ENCODE measurements at regions not wholly inside any gene's neighbourhood (a gene's known extent, or its start where the extent isn't known, plus 50 kb on each side); places are given as distances from the start of the nearest gene placed in this dataset.

DNA sequence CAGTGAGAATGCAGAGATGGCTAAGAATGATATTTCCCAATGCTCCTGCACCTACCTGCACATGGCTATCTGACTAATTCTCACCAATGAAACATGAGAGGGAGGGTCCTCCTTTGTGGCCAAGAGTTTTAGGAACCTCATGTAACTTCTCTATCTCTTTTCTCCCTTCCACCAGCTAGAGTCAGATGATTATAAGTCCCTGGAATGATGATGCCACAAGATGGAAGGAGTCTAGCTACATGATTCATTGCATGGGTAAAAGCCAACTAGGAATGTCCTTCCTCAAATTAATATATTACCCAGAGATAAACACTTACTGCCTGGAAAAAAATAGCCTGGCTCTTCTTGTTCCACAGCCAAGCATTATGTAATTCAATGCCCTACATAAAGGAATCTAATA lies 55.1 kb upstream of the AASS start:
- dilution Hi-C loops (cut with MboI; ENCODE audit: extremely low pct_ligation_motif_present, low sequenced_read_pairs) = no loop called here
- Histone ChIP-seq H2AFZ (ENCODE audit: control insufficient read depth, low read length) (no peak overlapping the region), H3K27me3 (ENCODE audit: control insufficient read depth, extremely low read depth, insufficient read depth, low read length) (no peaks in the 10 kb centered on the region), H3K4me3 (ENCODE audit: control insufficient read depth in 2 of 3, extremely low read depth in 1 of 3, insufficient read depth in 2 of 3, low read depth in 1 of 3, low read length in 3 of 3) (no peak overlapping the region), H3K79me2 (ENCODE audit: control insufficient read depth, insufficient read depth, low read length) (no peaks in the 10 kb centered on the region), H3K4me2 (ENCODE audit: control insufficient read depth, extremely low read depth, insufficient read depth, low read depth, low read length) (no peak overlapping the region), H3K36me3 (ENCODE audit: control insufficient read depth in 2 of 2, extremely low read depth in 1 of 2, insufficient read depth in 2 of 2, low read length in 2 of 2) (no peaks in the 10 kb centered on the region), H3K9ac (ENCODE audit: control insufficient read depth, extremely low read depth, insufficient read depth, low read length) (no peak overlapping the region), H3K4me1 (ENCODE audit: control insufficient read depth, extremely low read depth, insufficient read depth, low read length) (no peaks in the 10 kb centered on the region), H3K9me3 (ENCODE audit: control insufficient read depth, low read depth, low read length) (no peaks in the 10 kb centered on the region), H3K27ac (ENCODE audit: control insufficient read depth, insufficient read depth, low read length) (no peak overlapping the region), H3K9me1 (ENCODE audit: control insufficient read depth, extremely low read depth, insufficient read depth, low read length) (no peaks in the 10 kb centered on the region), H4K20me1 (ENCODE audit: control insufficient read depth, extremely low read depth, insufficient read depth, low read length) (no peaks in the 10 kb centered on the region)
- DNase-seq (ENCODE audit: low read depth, low spot score) (no peak), FAIRE-seq (no peak)
- TF ChIP-seq, protein P1, sequence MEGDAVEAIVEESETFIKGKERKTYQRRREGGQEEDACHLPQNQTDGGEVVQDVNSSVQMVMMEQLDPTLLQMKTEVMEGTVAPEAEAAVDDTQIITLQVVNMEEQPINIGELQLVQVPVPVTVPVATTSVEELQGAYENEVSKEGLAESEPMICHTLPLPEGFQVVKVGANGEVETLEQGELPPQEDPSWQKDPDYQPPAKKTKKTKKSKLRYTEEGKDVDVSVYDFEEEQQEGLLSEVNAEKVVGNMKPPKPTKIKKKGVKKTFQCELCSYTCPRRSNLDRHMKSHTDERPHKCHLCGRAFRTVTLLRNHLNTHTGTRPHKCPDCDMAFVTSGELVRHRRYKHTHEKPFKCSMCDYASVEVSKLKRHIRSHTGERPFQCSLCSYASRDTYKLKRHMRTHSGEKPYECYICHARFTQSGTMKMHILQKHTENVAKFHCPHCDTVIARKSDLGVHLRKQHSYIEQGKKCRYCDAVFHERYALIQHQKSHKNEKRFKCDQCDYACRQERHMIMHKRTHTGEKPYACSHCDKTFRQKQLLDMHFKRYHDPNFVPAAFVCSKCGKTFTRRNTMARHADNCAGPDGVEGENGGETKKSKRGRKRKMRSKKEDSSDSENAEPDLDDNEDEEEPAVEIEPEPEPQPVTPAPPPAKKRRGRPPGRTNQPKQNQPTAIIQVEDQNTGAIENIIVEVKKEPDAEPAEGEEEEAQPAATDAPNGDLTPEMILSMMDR (optimal IDR thresholded peaks at IDR 0.05 in 1 of 3, IDR thresholded peaks at IDR 0.05 in 1 of 3, conservative IDR thresholded peaks at IDR 0.05 in 1 of 3; ENCODE audit: extremely low read depth in 1 of 3, insufficient read depth in 2 of 3, low read length in 3 of 3) = no peak
- no peak for TF ChIP-seq EZH2 (IDR thresholded peaks at IDR 0.05; ENCODE audit: low read length)

DNA sequence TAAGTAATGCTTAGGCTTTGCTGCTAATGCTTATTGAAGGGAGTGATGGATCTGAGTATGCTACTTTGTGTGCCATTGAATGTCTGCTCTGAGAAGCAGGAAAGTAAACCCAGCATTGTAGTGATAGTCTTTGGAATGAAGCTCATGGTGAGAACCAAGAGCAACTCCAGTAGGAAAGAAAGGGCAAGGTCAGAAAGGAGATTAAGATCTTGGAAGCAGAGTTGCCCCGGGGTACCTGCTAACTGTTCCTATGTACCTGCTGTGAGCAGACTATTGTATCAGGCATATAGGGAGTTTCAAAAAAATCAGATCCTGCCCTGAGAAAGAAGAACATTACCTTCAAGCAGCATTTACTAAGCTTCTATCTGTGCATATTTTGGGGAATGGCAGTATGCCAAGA lies 54.5 kb upstream of the AASS start:
- Histone ChIP-seq H3K9ac (ENCODE audit: control insufficient read depth, extremely low read depth, insufficient read depth, low read length) (no peak overlapping the region), H3K36me3 (ENCODE audit: control insufficient read depth in 2 of 2, extremely low read depth in 1 of 2, insufficient read depth in 2 of 2, low read length in 2 of 2) (no peaks in the 10 kb centered on the region), H3K4me3 (ENCODE audit: control insufficient read depth in 2 of 3, extremely low read depth in 1 of 3, insufficient read depth in 2 of 3, low read depth in 1 of 3, low read length in 3 of 3) (no peak overlapping the region), H3K79me2 (ENCODE audit: control insufficient read depth, insufficient read depth, low read length) (no peaks in the 10 kb centered on the region), H3K9me3 (ENCODE audit: control insufficient read depth, low read depth, low read length) (no peaks in the 10 kb centered on the region), H3K4me2 (ENCODE audit: control insufficient read depth, extremely low read depth, insufficient read depth, low read depth, low read length) (no peak overlapping the region), H3K4me1 (ENCODE audit: control insufficient read depth, extremely low read depth, insufficient read depth, low read length) (no peaks in the 10 kb centered on the region), H3K27ac (ENCODE audit: control insufficient read depth, insufficient read depth, low read length) (no peak overlapping the region), H3K9me1 (ENCODE audit: control insufficient read depth, extremely low read depth, insufficient read depth, low read length) (no peaks in the 10 kb centered on the region), H2AFZ (ENCODE audit: control insufficient read depth, low read length) (no peak overlapping the region), H3K27me3 (ENCODE audit: control insufficient read depth, extremely low read depth, insufficient read depth, low read length) (no peaks in the 10 kb centered on the region), H4K20me1 (ENCODE audit: control insufficient read depth, extremely low read depth, insufficient read depth, low read length) (no peaks in the 10 kb centered on the region)
- FAIRE-seq (no peak), DNase-seq (ENCODE audit: low read depth, low spot score) (no peak)
- no peak for TF ChIP-seq EZH2 (IDR thresholded peaks at IDR 0.05; ENCODE audit: low read length)
- TF ChIP-seq, protein P1 (optimal IDR thresholded peaks at IDR 0.05 in 1 of 3, IDR thresholded peaks at IDR 0.05 in 1 of 3, conservative IDR thresholded peaks at IDR 0.05 in 1 of 3; ENCODE audit: extremely low read depth in 1 of 3, insufficient read depth in 2 of 3, low read length in 3 of 3) = no peak
- dilution Hi-C loops (cut with MboI; ENCODE audit: extremely low pct_ligation_motif_present, low sequenced_read_pairs) = no loop called here

Measured in keratinocyte (primary cell).